Liver (tissue), 3 donors: ENCODE measurements at regions not wholly inside any gene's neighbourhood (a gene's known extent, or its start where the extent isn't known, plus 50 kb on each side); places are given as distances from the start of the nearest gene placed in this dataset.

Experiments
- GABPA ChIP-seq, 2 donors: IDR thresholded peaks in 1 of 2; conservative IDR thresholded peaks in 1 of 2; 2 replicates each; pipeline ENCODE4 v1.6.1; 2016; ENCODE audit warnings: antibody characterized with exemption in 2 of 2, mild to moderate bottlenecking in 1 of 2, moderate library complexity in 1 of 2
- RAD21 ChIP-seq, 2 donors: IDR thresholded peaks; 2 replicates each; pipeline ENCODE4 v1.6.1; 2016; ENCODE audit warnings: antibody characterized with exemption in 2 of 2, mild to moderate bottlenecking in 2 of 2
- REST ChIP-seq: IDR thresholded peaks from 2 replicates; pipeline ENCODE4 v1.6.1; 2016; ENCODE audit warnings: antibody characterized with exemption, mild to moderate bottlenecking
- YY1 ChIP-seq: IDR thresholded peaks from 2 replicates; pipeline ENCODE4 v1.6.1; 2016; ENCODE audit warnings: antibody characterized with exemption, mild to moderate bottlenecking
- TF ChIP-seq, protein P1 (sequence below): fragments of 150-350 bp; IDR thresholded peaks from 2 replicates; pipeline ENCODE4 v1.5.1; 2017; ENCODE audit warnings: improper control_type of control experiment, low read depth, low read length; ENCODE audit not compliant: missing input control
- TF ChIP-seq, protein P2 (sequence below): IDR thresholded peaks from 2 replicates; pipeline ENCODE4 v1.6.1; 2016; ENCODE audit warnings: antibody characterized with exemption
- donor health status: healthy.
- donor health status: healthy.

DNA sequence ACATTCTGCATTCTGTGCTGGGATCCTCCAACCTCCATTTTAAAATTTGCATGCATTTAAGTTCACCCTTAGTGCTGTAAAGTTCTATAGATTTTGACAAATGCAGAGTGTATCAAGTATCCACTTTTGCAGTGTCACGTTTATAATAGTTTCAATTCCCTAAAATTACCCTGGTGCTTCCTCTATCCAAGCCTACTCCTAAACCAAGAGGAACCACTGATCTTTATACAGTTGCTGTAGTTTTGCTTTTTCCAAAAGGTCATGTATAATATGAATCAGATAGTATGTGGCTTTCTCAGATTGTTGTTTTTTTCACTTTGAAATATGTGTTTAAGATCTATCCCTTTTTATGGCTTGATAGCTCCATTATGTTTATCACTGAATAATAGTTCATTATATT lies 468.4 kb upstream of the CDH6 start:
- TF ChIP-seq, protein P1, sequence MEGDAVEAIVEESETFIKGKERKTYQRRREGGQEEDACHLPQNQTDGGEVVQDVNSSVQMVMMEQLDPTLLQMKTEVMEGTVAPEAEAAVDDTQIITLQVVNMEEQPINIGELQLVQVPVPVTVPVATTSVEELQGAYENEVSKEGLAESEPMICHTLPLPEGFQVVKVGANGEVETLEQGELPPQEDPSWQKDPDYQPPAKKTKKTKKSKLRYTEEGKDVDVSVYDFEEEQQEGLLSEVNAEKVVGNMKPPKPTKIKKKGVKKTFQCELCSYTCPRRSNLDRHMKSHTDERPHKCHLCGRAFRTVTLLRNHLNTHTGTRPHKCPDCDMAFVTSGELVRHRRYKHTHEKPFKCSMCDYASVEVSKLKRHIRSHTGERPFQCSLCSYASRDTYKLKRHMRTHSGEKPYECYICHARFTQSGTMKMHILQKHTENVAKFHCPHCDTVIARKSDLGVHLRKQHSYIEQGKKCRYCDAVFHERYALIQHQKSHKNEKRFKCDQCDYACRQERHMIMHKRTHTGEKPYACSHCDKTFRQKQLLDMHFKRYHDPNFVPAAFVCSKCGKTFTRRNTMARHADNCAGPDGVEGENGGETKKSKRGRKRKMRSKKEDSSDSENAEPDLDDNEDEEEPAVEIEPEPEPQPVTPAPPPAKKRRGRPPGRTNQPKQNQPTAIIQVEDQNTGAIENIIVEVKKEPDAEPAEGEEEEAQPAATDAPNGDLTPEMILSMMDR, result no peak
- TF ChIP-seq, protein P2, sequence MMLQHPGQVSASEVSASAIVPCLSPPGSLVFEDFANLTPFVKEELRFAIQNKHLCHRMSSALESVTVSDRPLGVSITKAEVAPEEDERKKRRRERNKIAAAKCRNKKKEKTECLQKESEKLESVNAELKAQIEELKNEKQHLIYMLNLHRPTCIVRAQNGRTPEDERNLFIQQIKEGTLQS, result no peak
- no peak for TF ChIP-seq GABPA (IDR thresholded peaks at IDR 0.05 in 1 of 2, conservative IDR thresholded peaks at IDR 0.05 in 1 of 2)
- no peak for TF ChIP-seq REST
- no peak for TF ChIP-seq YY1
- TF ChIP-seq RAD21 (IDR thresholded peaks at IDR 0.05), result no peak
